ENCODE measurements at regions not wholly inside any gene's neighbourhood (a gene's known extent, or its start where the extent isn't known, plus 50 kb on each side); places are given as distances from the start of the nearest gene placed in this dataset.

DNA sequence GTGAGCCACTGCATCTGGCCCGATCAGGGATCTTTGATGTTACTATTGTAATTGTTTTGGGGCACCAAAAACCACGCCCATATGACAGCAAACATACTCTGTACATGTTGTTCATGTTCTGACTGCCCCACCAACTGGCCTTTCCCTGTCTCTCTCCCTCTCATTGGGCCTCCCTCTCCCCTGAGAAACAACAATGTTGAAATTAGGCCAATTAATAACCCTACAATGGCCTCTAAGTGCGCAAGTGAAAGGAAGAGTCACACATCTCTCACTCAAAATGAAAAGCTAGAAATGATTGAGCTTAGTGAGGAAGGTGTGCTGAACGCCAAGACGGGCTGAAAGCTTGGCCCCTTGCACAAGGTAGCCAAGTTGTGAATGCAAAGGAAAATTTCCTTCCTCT lies 50.3 kb upstream of the SDK1 start:
- DNase-seq (ENCODE audit: low read depth), result peak; percentile 16
- no peak overlapping the region for H3K4me3 ChIP-seq (ENCODE audit: low read depth, low read length)
- TF ChIP-seq, protein P1, sequence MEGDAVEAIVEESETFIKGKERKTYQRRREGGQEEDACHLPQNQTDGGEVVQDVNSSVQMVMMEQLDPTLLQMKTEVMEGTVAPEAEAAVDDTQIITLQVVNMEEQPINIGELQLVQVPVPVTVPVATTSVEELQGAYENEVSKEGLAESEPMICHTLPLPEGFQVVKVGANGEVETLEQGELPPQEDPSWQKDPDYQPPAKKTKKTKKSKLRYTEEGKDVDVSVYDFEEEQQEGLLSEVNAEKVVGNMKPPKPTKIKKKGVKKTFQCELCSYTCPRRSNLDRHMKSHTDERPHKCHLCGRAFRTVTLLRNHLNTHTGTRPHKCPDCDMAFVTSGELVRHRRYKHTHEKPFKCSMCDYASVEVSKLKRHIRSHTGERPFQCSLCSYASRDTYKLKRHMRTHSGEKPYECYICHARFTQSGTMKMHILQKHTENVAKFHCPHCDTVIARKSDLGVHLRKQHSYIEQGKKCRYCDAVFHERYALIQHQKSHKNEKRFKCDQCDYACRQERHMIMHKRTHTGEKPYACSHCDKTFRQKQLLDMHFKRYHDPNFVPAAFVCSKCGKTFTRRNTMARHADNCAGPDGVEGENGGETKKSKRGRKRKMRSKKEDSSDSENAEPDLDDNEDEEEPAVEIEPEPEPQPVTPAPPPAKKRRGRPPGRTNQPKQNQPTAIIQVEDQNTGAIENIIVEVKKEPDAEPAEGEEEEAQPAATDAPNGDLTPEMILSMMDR (IDR thresholded peaks at IDR 0.05; ENCODE audit: insufficient read depth, low read depth, low read length, missing control alignments), result no peak
